CD14-positive monocyte (primary cell): ENCODE measurements at regions not wholly inside any gene's neighbourhood (a gene's known extent, or its start where the extent isn't known, plus 50 kb on each side); places are given as distances from the start of the nearest gene placed in this dataset.
A peak's percentile ranks its signal among the peaks of the same experiment; 100 is the strongest.

ENCODE experiments used
- DNase-seq, 3 donors: peaks; one replicate each; pipeline ENCODE4 v3.0.0-alpha.2; 2011 to 2022
- H2AFZ ChIP-seq: 2 replicates; pipeline ENCODE4 v1.6.0; 2012; ENCODE audit warnings: mild to moderate bottlenecking, low read depth, low read length, inconsistent platforms; ENCODE audit not compliant: insufficient read depth, poor library complexity, severe bottlenecking
- H3K27ac ChIP-seq, 2 donors: 1 replicate in 1 of 2; 2 replicates in 1 of 2; pipeline ENCODE4 v1.5.1; 2012 to 2013; ENCODE audit warnings: low read length in 2 of 2, control low read depth in 1 of 2, inconsistent platforms in 1 of 2, low read depth in 1 of 2, mild to moderate bottlenecking in 1 of 2
- H3K27me3 ChIP-seq, 2 donors: one replicate each; pipeline versions ENCODE4 v1.6.0 to v1.6.1; 2011 to 2013; ENCODE audit warnings: low read length in 2 of 2; ENCODE audit not compliant: control insufficient read depth in 2 of 2, insufficient read depth in 2 of 2
- H3K36me3 ChIP-seq, 2 donors: replicated peaks in 1 of 2; 1 replicate in 1 of 2; 2 replicates in 1 of 2; pipeline versions ENCODE4 v1.5.1 to v1.6.1; 2012 to 2013; ENCODE audit warnings: low read length in 2 of 2, control low read depth in 1 of 2, inconsistent platforms in 1 of 2, mild to moderate bottlenecking in 1 of 2; ENCODE audit not compliant: insufficient read depth in 2 of 2, control insufficient read depth in 1 of 2
- H3K4me1 ChIP-seq, 2 donors: 1 replicate in 1 of 2; 2 replicates in 1 of 2; pipeline versions ENCODE4 v1.5.1 to v1.6.1; 2012 to 2013; ENCODE audit warnings: low read length in 2 of 2, control low read depth in 1 of 2, inconsistent platforms in 1 of 2, mild to moderate bottlenecking in 1 of 2, moderate library complexity in 1 of 2; ENCODE audit not compliant: insufficient read depth in 2 of 2, control insufficient read depth in 1 of 2
- H3K4me2 ChIP-seq: replicated peaks from 2 replicates; pipeline ENCODE3; 2012; ENCODE audit warnings: low read length, moderate library complexity, mild to moderate bottlenecking; ENCODE audit not compliant: poor library complexity, severe bottlenecking; ENCODE audit errors: extremely low read depth
- H3K4me3 ChIP-seq, 3 experiments: fragments of 200-600 bp in 1 of 3; sonication (generic) in 1 of 3; replicated peaks in 1 of 3; 1 replicate in 2 of 3; 2 replicates in 1 of 3; pipeline ENCODE4 v1.5.1; 2011 to 2013; ENCODE audit warnings: low read length in 3 of 3, mild to moderate bottlenecking in 3 of 3, control low read depth in 2 of 3, low read depth in 2 of 3, inconsistent platforms in 1 of 3, moderate library complexity in 1 of 3
- H3K79me2 ChIP-seq: 2 replicates; pipeline ENCODE4 v1.6.0; 2012; ENCODE audit warnings: mild to moderate bottlenecking, control low read depth, inconsistent platforms, low read length, moderate library complexity; ENCODE audit not compliant: insufficient read depth
- H3K9ac ChIP-seq: 2 replicates; pipeline ENCODE4 v1.6.0; 2017; ENCODE audit warnings: low read length, mild to moderate bottlenecking; ENCODE audit not compliant: insufficient read depth, poor library complexity, severe bottlenecking
- H3K9me3 ChIP-seq, 2 donors: replicated peaks in 1 of 2; 1 replicate in 1 of 2; 2 replicates in 1 of 2; pipeline versions ENCODE4 v1.5.1 to v1.6.1; 2012 to 2013; ENCODE audit warnings: low read length in 2 of 2, control low read depth in 1 of 2; ENCODE audit not compliant: control insufficient read depth in 1 of 2, insufficient read depth in 1 of 2
- H4K20me1 ChIP-seq: 2 replicates; pipeline ENCODE4 v1.6.0; 2012; ENCODE audit warnings: mild to moderate bottlenecking, low read length, control low read depth, moderate library complexity; ENCODE audit not compliant: insufficient read depth
- H3K27ac Mint-ChIP-seq, 7 donors: one replicate each; pipeline ENCODE4 v1.8.0; 2020; ENCODE audit warnings: mild to moderate bottlenecking in 7 of 7, mixed read lengths in 7 of 7, moderate library complexity in 6 of 7, inconsistent platforms in 2 of 7
- H3K27me3 Mint-ChIP-seq, 3 donors: one replicate each; pipeline ENCODE4 v1.8.0; 2021 to 2022; ENCODE audit warnings: low read depth in 3 of 3, mild to moderate bottlenecking in 3 of 3, mixed read lengths in 3 of 3, moderate library complexity in 3 of 3, inconsistent platforms in 1 of 3
- H3K36me3 Mint-ChIP-seq, 2 donors: one replicate each; pipeline ENCODE4 v1.8.0; 2020; ENCODE audit warnings: mixed read lengths in 2 of 2, inconsistent platforms in 1 of 2, mild to moderate bottlenecking in 1 of 2
- H3K4me1 Mint-ChIP-seq: one replicate; pipeline ENCODE4 v1.8.0; 2020; ENCODE audit warnings: mild to moderate bottlenecking, mixed read lengths
- H3K4me3 Mint-ChIP-seq, 2 donors: one replicate each; pipeline ENCODE4 v1.8.0; 2020; ENCODE audit warnings: mild to moderate bottlenecking in 2 of 2, mixed read lengths in 2 of 2, moderate library complexity in 1 of 2
- H3K9me3 Mint-ChIP-seq, 7 donors: one replicate each; pipeline ENCODE4 v1.8.0; 2020 to 2022; ENCODE audit warnings: mixed read lengths in 7 of 7, mild to moderate bottlenecking in 6 of 7, moderate library complexity in 6 of 7, inconsistent platforms in 2 of 7
- CTCF ChIP-seq: fragments of 200-600 bp; IDR thresholded peaks from one replicate; pipeline ENCODE4 v1.8.0; 2022; ENCODE audit warnings: antibody characterized with exemption, mild to moderate bottlenecking
- WGBS: methylation state at CpG from one replicate; pipeline ENCODE4 v1.1.5; 2013; ENCODE audit warnings: missing lambda C conversion rate; ENCODE audit not compliant: insufficient coverage; 5-methylcytosine and 5-hydroxymethylcytosine counted together
- intact Hi-C, 2 donors: fragments of 100-400 bp; cut with micrococcal nuclease; formaldehyde crosslinking; loops; one replicate each; pipeline versions ENCODE4 v1.15.0 to v1.15.1; 2023

- no peak for TF ChIP-seq CTCF
- DNase-seq, result no peak
- peak overlapping the region; percentile 21 for H2AFZ ChIP-seq
- peak overlapping the region in 2 of 7 donors; percentile 30 to 47 for H3K27ac Mint-ChIP-seq
- H4K20me1 ChIP-seq, result no peaks in the 10 kb centered on the region
- no CpG with 5 or more reads among the region's 1 CpG for WGBS
- peak overlapping the region; percentile 92 for H3K4me2 ChIP-seq
- peak overlapping the region; percentile 80 to 89 for H3K4me3 Mint-ChIP-seq
- peak overlapping the region in 2 of 3 experiments; percentile 84 to 97 for H3K4me3 ChIP-seq
- H3K27me3 Mint-ChIP-seq, result peaks cover 5 to 13% (median 6%) of the 10 kb centered on the region in 3 donors
- H3K9ac ChIP-seq, result no peak overlapping the region
- peaks cover 0 to 19% of the 10 kb centered on the region in 2 donors for H3K27me3 ChIP-seq
- H3K9me3 Mint-ChIP-seq, result peaks cover 0 to 3% (median 0%) of the 10 kb centered on the region in 7 donors
- H3K9me3 ChIP-seq, result no peaks in the 10 kb centered on the region
- H3K36me3 Mint-ChIP-seq, result peaks cover 18 to 22% of the 10 kb centered on the region in 2 donors
- H3K4me1 Mint-ChIP-seq, result peaks cover 63% of the 10 kb centered on the region
- no peaks in the 10 kb centered on the region for H3K36me3 ChIP-seq
- peak overlapping the region in 1 of 2 donors; percentile 79 for H3K27ac ChIP-seq
- H3K4me1 ChIP-seq, result peaks cover 38 to 57% of the 10 kb centered on the region in 2 donors
- peaks cover 81% of the 10 kb centered on the region for H3K79me2 ChIP-seq
- intact Hi-C loops, result no loop called here
Observed at GRCh38 chr4:141335166-141335565, 114.5 kb downstream of the ZNF330 start.

DNA sequence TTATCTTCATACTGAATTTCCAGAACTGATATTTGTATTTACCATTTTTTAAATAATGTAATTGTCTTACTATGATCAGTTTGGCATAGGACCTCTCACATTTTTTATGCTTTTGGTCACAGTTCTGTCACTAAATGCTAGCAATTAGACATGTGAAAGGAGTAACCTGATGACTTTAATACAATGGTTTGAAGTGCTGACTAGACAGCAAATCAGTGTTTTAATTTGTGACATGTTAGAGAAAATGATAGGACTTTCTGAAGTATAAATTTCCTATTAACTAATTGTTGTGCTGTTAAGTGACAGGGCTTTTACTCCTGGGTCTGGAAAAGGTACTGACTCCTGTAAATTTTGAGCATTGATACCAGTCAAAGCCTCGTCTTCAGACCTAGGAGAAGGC lies 117.5 kb downstream of the ZNF330 start:
- Mint-ChIP-seq H3K9me3 (peaks cover 0 to 6% (median 0%) of the 10 kb centered on the region in 7 donors), H3K27ac (no peak overlapping the region), H3K4me3 (no peak overlapping the region), H3K4me1 (peaks cover 59% of the 10 kb centered on the region), H3K36me3 (peaks cover 19 to 30% of the 10 kb centered on the region in 2 donors), H3K27me3 (peaks cover 5 to 9% (median 6%) of the 10 kb centered on the region in 3 donors)
- no peak overlapping the region for H3K27ac ChIP-seq
- H3K4me1 ChIP-seq, result peaks cover 23 to 47% of the 10 kb centered on the region in 2 donors
- peaks cover 68% of the 10 kb centered on the region for H3K79me2 ChIP-seq
- TF ChIP-seq CTCF, result no peak
- no peak overlapping the region for H2AFZ ChIP-seq
- peaks cover 0 to 21% of the 10 kb centered on the region in 2 donors for H3K27me3 ChIP-seq
- H3K9me3 ChIP-seq, result no peaks in the 10 kb centered on the region
- no CpG with 5 or more reads among the region's 1 CpG for WGBS
- DNase-seq, result no peak
- intact Hi-C loops, result no loop called here
- no peak overlapping the region for H3K4me2 ChIP-seq
- H3K9ac ChIP-seq, result no peak overlapping the region
- H4K20me1 ChIP-seq, result no peaks in the 10 kb centered on the region
- H3K36me3 ChIP-seq, result no peaks in the 10 kb centered on the region
- no peak overlapping the region for H3K4me3 ChIP-seq
